Endothelial cell of umbilical vein (primary cell): ENCODE measurements at regions not wholly inside any gene's neighbourhood (a gene's known extent, or its start where the extent isn't known, plus 50 kb on each side); places are given as distances from the start of the nearest gene placed in this dataset.

Experiments used
- BruUV-seq: library from RNA; stranded (reverse); fragments of 400-500 nt; replicated peaks from 2 replicates; lab custom pipeline; 2021; lab: Mats Ljungman, UMichigan
- CTCF ChIA-PET: fragments of 300-600, 350-600 bp; sonication (Branson Sonifier 250); formaldehyde crosslinking; loops from one replicate; lab custom pipeline; 2021; ENCODE audit warnings: antibody characterized with exemption, inconsistent platforms; lab: Charles Lee
- POLR2A ChIA-PET: fragments of 300-600, 350-600 bp; sonication (Branson Sonifier 250); formaldehyde crosslinking; loops from one replicate; lab custom pipeline; 2021; ENCODE audit warnings: antibody characterized with exemption, inconsistent platforms; lab: Charles Lee
- DNase-seq: peaks from one replicate; pipeline ENCODE4 v3.0.0-alpha.2; 2011; ENCODE audit warnings: low read depth, low spot score
- FAIRE-seq: peaks from 2 replicates; lab custom pipeline; 2011; peaks lifted over from hg19 to GRCh38; lab: Jason Lieb, UNC
- H2AFZ ChIP-seq: 2 replicates; pipeline ENCODE4 v1.6.0; 2012; ENCODE audit warnings: low read depth, low read length, control low read depth, inconsistent platforms
- H3K27ac ChIP-seq: 2 replicates; pipeline ENCODE4 v1.5.1; 2011; ENCODE audit warnings: low read depth, mild to moderate bottlenecking, control low read depth, low read length, moderate library complexity; ENCODE audit not compliant: insufficient read depth
- H3K27me3 ChIP-seq, 2 experiments: 2 replicates each; pipeline versions ENCODE4 v1.6.0 to v1.6.1; 2011; ENCODE audit warnings: low read length in 2 of 2, mixed read lengths in 1 of 2; ENCODE audit not compliant: control insufficient read depth in 2 of 2, insufficient read depth in 2 of 2
- H3K36me3 ChIP-seq, 2 experiments: 2 replicates in 1 of 2; 3 replicates in 1 of 2; pipeline ENCODE4 v1.5.1; 2011; ENCODE audit warnings: low read length in 2 of 2, mild to moderate bottlenecking in 1 of 2, moderate library complexity in 1 of 2; ENCODE audit not compliant: control insufficient read depth in 2 of 2, insufficient read depth in 2 of 2; ENCODE audit errors: extremely low read depth in 1 of 2
- H3K4me1 ChIP-seq: 3 replicates; pipeline ENCODE4 v1.5.1; 2011; ENCODE audit warnings: mild to moderate bottlenecking, low read length; ENCODE audit not compliant: control insufficient read depth, insufficient read depth; ENCODE audit errors: extremely low read depth
- H3K4me2 ChIP-seq: 2 replicates; pipeline ENCODE4 v1.6.1; 2011; ENCODE audit warnings: low read length, control low read depth, mixed read lengths; ENCODE audit not compliant: insufficient read depth
- H3K4me3 ChIP-seq, 3 experiments: fragments of 200-600 bp in 1 of 3; sonication (generic), shearing (Covaris generic) in 1 of 3; replicated peaks in 1 of 3; 2 replicates each; pipeline ENCODE4 v1.5.1; 2011 to 2016; ENCODE audit warnings: control low read depth in 3 of 3, low read length in 3 of 3, mild to moderate bottlenecking in 2 of 3, inconsistent platforms in 1 of 3, low read depth in 1 of 3, moderate library complexity in 1 of 3; ENCODE audit not compliant: insufficient read depth in 1 of 3
- H3K79me2 ChIP-seq: 2 replicates; pipeline ENCODE4 v1.6.0; 2012; ENCODE audit warnings: low read length, inconsistent platforms; ENCODE audit not compliant: control insufficient read depth, insufficient read depth
- H3K9ac ChIP-seq: replicated peaks from 2 replicates; pipeline ENCODE3; 2011; ENCODE audit warnings: low read length, control low read depth; ENCODE audit not compliant: insufficient read depth; ENCODE audit errors: extremely low read depth
- H3K9me1 ChIP-seq: replicated peaks from 3 replicates; pipeline ENCODE4 v1.6.0; 2011; ENCODE audit warnings: mild to moderate bottlenecking, low read length; ENCODE audit not compliant: control insufficient read depth, insufficient read depth; ENCODE audit errors: extremely low read depth
- H3K9me3 ChIP-seq: replicated peaks from 2 replicates; pipeline ENCODE4 v1.5.1; 2012; ENCODE audit warnings: low read length, inconsistent platforms; ENCODE audit not compliant: control insufficient read depth, insufficient read depth
- H4K20me1 ChIP-seq: replicated peaks from 2 replicates; pipeline ENCODE3; 2011; ENCODE audit warnings: mild to moderate bottlenecking, low read length; ENCODE audit not compliant: control insufficient read depth, insufficient read depth; ENCODE audit errors: extremely low read depth
- EZH2 ChIP-seq: IDR thresholded peaks from 2 replicates; pipeline ENCODE4 v1.6.1; 2012; ENCODE audit warnings: borderline replicate concordance, low read depth, mild to moderate bottlenecking, moderate library complexity, low read length, inconsistent platforms; ENCODE audit not compliant: severe bottlenecking
- FOS ChIP-seq: IDR thresholded peaks from 2 replicates; pipeline ENCODE4 v1.6.1; 2011; ENCODE audit warnings: mild to moderate bottlenecking, low read length, moderate library complexity, borderline replicate concordance; ENCODE audit not compliant: insufficient read depth
- GATA2 ChIP-seq: IDR thresholded peaks from 2 replicates; pipeline ENCODE4 v1.7.0; 2011; ENCODE audit warnings: low read depth, mild to moderate bottlenecking, moderate library complexity, mixed read lengths, low read length; ENCODE audit not compliant: insufficient read length, insufficient read depth
- JUN ChIP-seq: IDR thresholded peaks from 2 replicates; pipeline ENCODE4 v1.6.1; 2011; ENCODE audit warnings: borderline replicate concordance, low read depth; ENCODE audit not compliant: insufficient read length, insufficient read depth
- MYC ChIP-seq: IDR thresholded peaks from one replicate; pipeline ENCODE4 v1.6.1; 2011; ENCODE audit warnings: mild to moderate bottlenecking, low read depth, low read length
- POLR2A ChIP-seq: IDR thresholded peaks from 2 replicates; pipeline ENCODE4 v1.6.1; 2012; ENCODE audit warnings: low read depth, mild to moderate bottlenecking, control low read depth, low read length
- POLR2AphosphoS5 ChIP-seq: IDR thresholded peaks from 2 replicates; pipeline ENCODE4 v1.6.1; 2012; ENCODE audit warnings: low read depth, mild to moderate bottlenecking, control low read depth, low read length, moderate library complexity; ENCODE audit not compliant: insufficient read depth
- dilution Hi-C: fragments of 300-500 bp; cut with MboI; formaldehyde crosslinking; loops from one replicate; pipeline ENCODE4 v1.15.0; 2019; ENCODE audit warnings: low sequenced_read_pairs; ENCODE audit not compliant: extremely low pct_ligation_motif_present
- intact Hi-C: fragments of 100-400 bp; cut with micrococcal nuclease; formaldehyde crosslinking; loops from one replicate; pipeline ENCODE4 v1.10.0; 2022
- TF ChIP-seq, protein P1 (sequence below): IDR thresholded peaks from 2 replicates; pipeline ENCODE4 v1.6.1; 2011; ENCODE audit not compliant: insufficient read depth, insufficient read length
- TF ChIP-seq, protein P2 (sequence below), 2 donors: IDR thresholded peaks; 1 replicate in 1 of 2; 2 replicates in 1 of 2; pipeline ENCODE4 v1.5.1; 2011; ENCODE audit warnings: low read length in 2 of 2, mild to moderate bottlenecking in 2 of 2, moderate library complexity in 2 of 2, control low read depth in 1 of 2, inconsistent platforms in 1 of 2, low read depth in 1 of 2; ENCODE audit not compliant: insufficient read depth in 1 of 2; ENCODE audit errors: extremely low read depth in 1 of 2

DNA sequence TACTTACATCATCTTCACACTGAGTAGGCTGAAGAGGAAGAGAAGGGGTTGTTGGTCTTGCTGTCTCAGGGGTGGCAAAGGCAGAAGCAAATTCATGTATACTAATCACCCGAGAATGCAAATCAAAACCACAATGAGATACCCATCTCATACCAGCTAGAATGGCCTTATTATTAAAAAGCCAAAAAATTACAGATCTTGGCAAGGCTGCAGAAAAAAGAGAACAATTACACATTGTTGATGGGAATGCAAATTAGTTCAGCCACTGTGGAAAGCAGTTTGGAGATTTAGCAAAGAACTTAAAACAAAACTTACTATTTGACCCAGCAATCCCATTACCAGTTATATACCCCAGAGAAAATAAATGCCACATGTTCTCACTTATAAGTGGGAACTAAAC is 154.9 kb downstream of the SEC23A start:
- no peak overlapping the region for H3K4me2 ChIP-seq
- ChIA-PET CTCF (interaction anchor here (0.7 kb wide), 1 partner anchor 28 kb away, joined by 3 read pairs; no protein-coding TSS in a partner anchor), POLR2A (no interaction called here)
- DNase-seq, result no peak
- H3K36me3 ChIP-seq, result no peaks in the 10 kb centered on the region
- no peaks in the 10 kb centered on the region for H3K9me3 ChIP-seq
- no peak overlapping the region for H3K9ac ChIP-seq
- TF ChIP-seq FOS, result no peak
- TF ChIP-seq POLR2AphosphoS5, result no peak
- TF ChIP-seq MYC, result no peak
- TF ChIP-seq, protein P1, sequence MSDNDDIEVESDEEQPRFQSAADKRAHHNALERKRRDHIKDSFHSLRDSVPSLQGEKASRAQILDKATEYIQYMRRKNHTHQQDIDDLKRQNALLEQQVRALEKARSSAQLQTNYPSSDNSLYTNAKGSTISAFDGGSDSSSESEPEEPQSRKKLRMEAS, result no peak
- no peak for TF ChIP-seq EZH2
- TF ChIP-seq, protein P2, sequence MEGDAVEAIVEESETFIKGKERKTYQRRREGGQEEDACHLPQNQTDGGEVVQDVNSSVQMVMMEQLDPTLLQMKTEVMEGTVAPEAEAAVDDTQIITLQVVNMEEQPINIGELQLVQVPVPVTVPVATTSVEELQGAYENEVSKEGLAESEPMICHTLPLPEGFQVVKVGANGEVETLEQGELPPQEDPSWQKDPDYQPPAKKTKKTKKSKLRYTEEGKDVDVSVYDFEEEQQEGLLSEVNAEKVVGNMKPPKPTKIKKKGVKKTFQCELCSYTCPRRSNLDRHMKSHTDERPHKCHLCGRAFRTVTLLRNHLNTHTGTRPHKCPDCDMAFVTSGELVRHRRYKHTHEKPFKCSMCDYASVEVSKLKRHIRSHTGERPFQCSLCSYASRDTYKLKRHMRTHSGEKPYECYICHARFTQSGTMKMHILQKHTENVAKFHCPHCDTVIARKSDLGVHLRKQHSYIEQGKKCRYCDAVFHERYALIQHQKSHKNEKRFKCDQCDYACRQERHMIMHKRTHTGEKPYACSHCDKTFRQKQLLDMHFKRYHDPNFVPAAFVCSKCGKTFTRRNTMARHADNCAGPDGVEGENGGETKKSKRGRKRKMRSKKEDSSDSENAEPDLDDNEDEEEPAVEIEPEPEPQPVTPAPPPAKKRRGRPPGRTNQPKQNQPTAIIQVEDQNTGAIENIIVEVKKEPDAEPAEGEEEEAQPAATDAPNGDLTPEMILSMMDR (IDR thresholded peaks at IDR 0.05; ENCODE audit: extremely low read depth in 1 of 2, insufficient read depth in 1 of 2, low read depth in 1 of 2, low read length in 2 of 2), result no peak
- no peak for TF ChIP-seq JUN
- no peak for TF ChIP-seq POLR2A
- peak; percentile 33 for TF ChIP-seq GATA2
- no peak overlapping the region for H2AFZ ChIP-seq
- no TSS peak for BruUV-seq
- no peak overlapping the region for H3K4me3 ChIP-seq
- FAIRE-seq, result no peak
- H3K9me1 ChIP-seq, result no peaks in the 10 kb centered on the region
- peaks cover 21% of the 10 kb centered on the region for H3K4me1 ChIP-seq
- intact Hi-C loops (no loop called here), dilution Hi-C loops (no loop called here)
- no peaks in the 10 kb centered on the region for H3K79me2 ChIP-seq
- H4K20me1 ChIP-seq, result no peaks in the 10 kb centered on the region
- no peaks in the 10 kb centered on the region for H3K27me3 ChIP-seq
- H3K27ac ChIP-seq, result no peak overlapping the region
